Pons (tissue), 1 donor: ENCODE measurements at regions not wholly inside any gene's neighbourhood (a gene's known extent, or its start where the extent isn't known, plus 50 kb on each side); places are given as distances from the start of the nearest gene placed in this dataset.

ENCODE experiments used
- DNase-seq: peaks from one replicate; pipeline ENCODE4 v3.0.0-alpha.2; 2016; ENCODE audit warnings: low spot score

- DNase-seq, result no peak
Measured at GRCh38 chr3:98962189-98962930, 60.9 kb upstream of the DCBLD2 start.

- no peak for DNase-seq
Measured at GRCh38 chr3:98961161-98962155, 60.0 kb upstream of the DCBLD2 start.

- DNase-seq, result no peak
Measured at GRCh38 chr3:98957681-98958080, 56.2 kb upstream of the DCBLD2 start.

GRCh38 chr3:98956008-98956407, 54.5 kb upstream of the DCBLD2 start:
- DNase-seq, result no peak

GRCh38 chr3:98954791-98955604, 53.5 kb upstream of the DCBLD2 start:
- DNase-seq, result no peak

- no peak for DNase-seq
Measured at GRCh38 chr3:98954242-98954641, 52.7 kb upstream of the DCBLD2 start.

GRCh38 chr3:98952404-98952803, 50.9 kb upstream of the DCBLD2 start:
- no peak for DNase-seq
